HK-2 (cell line): ENCODE measurements at regions not wholly inside any gene's neighbourhood (a gene's known extent, or its start where the extent isn't known, plus 50 kb on each side); places are given as distances from the start of the nearest gene placed in this dataset.
A peak's percentile ranks its signal among the peaks of the same experiment; 100 is the strongest.

Experiments used
- DNase-seq: peaks from one replicate; pipeline ENCODE4 v3.0.0-alpha.2; 2018; ENCODE audit not compliant: unreplicated experiment

GRCh38 chr9:84393266-84393950 lies 52.9 kb upstream of the SLC28A3 start:
- no peak for DNase-seq

GRCh38 chr9:84394036-84394435 lies 53.5 kb upstream of the SLC28A3 start:
- DNase-seq = no peak

- peak; percentile 60 for DNase-seq
These were observed 56.7 kb upstream of the SLC28A3 start for GRCh38 chr9:84397151-84397728.

GRCh38 chr9:84397822-84398221 lies 57.3 kb upstream of the SLC28A3 start:
- no peak for DNase-seq

GRCh38 chr9:84402517-84402916 lies 62.0 kb upstream of the SLC28A3 start:
- DNase-seq = no peak

- DNase-seq = no peak
These were observed 62.7 kb upstream of the SLC28A3 start for GRCh38 chr9:84403288-84403687.

- DNase-seq = peak; percentile 5
These were observed 63.6 kb upstream of the SLC28A3 start for GRCh38 chr9:84404095-84404686.

- no peak for DNase-seq
These were observed 65.1 kb upstream of the SLC28A3 start for GRCh38 chr9:84405667-84406066.

GRCh38 chr9:84408416-84408815 lies 67.9 kb upstream of the SLC28A3 start:
- no peak for DNase-seq

GRCh38 chr9:84411683-84412267 lies 71.2 kb upstream of the SLC28A3 start:
- DNase-seq = no peak

GRCh38 chr9:84412654-84413053 lies 72.1 kb upstream of the SLC28A3 start:
- DNase-seq = no peak

- no peak for DNase-seq
These were observed 72.7 kb upstream of the SLC28A3 start for GRCh38 chr9:84413301-84413700.

- DNase-seq = no peak
These were observed 78.6 kb upstream of the SLC28A3 start for GRCh38 chr9:84419031-84419602.

- no peak for DNase-seq
These were observed 84.4 kb upstream of the SLC28A3 start for GRCh38 chr9:84424931-84425330.

GRCh38 chr9:84432746-84433145 lies 92.2 kb upstream of the SLC28A3 start:
- DNase-seq = no peak

- no peak for DNase-seq
These were observed 95.3 kb upstream of the SLC28A3 start for GRCh38 chr9:84435902-84436301.

GRCh38 chr9:84436386-84437109 lies 96.0 kb upstream of the SLC28A3 start:
- no peak for DNase-seq

GRCh38 chr9:84438391-84438790 lies 97.8 kb upstream of the SLC28A3 start:
- no peak for DNase-seq

- DNase-seq = no peak
These were observed 98.7 kb upstream of the SLC28A3 start for GRCh38 chr9:84439250-84439649.

- no peak for DNase-seq
These were observed 102.2 kb upstream of the SLC28A3 start for GRCh38 chr9:84442712-84443111.

GRCh38 chr9:84445737-84446136 lies 105.2 kb upstream of the SLC28A3 start:
- no peak for DNase-seq

GRCh38 chr9:84447305-84447704 lies 106.7 kb upstream of the SLC28A3 start:
- no peak for DNase-seq
